SU-DHL-6 (cell line): ENCODE measurements at regions not wholly inside any gene's neighbourhood (a gene's known extent, or its start where the extent isn't known, plus 50 kb on each side); places are given as distances from the start of the nearest gene placed in this dataset.

ENCODE experiments used
- H2AFZ ChIP-seq: fragments of 200-600 bp; sonication (generic); 2 replicates; pipeline ENCODE4 v1.6.1; 2014; ENCODE audit warnings: low read depth, mild to moderate bottlenecking, moderate library complexity, mixed read lengths, antibody characterized with exemption, low read length; ENCODE audit not compliant: severe bottlenecking
- H3F3A ChIP-seq: fragments of 200-600 bp; shearing (Covaris generic); 2 replicates; pipeline ENCODE4 v1.6.0; 2016; ENCODE audit warnings: antibody characterized with exemption, mild to moderate bottlenecking; ENCODE audit not compliant: insufficient read depth
- H3K27ac ChIP-seq: fragments of 200-600 bp; sonication (generic); 2 replicates; pipeline ENCODE4 v1.5.1; 2016; ENCODE audit warnings: low read depth, mild to moderate bottlenecking, low read length, moderate library complexity, mixed read lengths
- H3K27me3 ChIP-seq: fragments of 200-600 bp; sonication (generic), shearing (Covaris generic); 2 replicates; pipeline ENCODE4 v1.6.0; 2014; ENCODE audit warnings: mild to moderate bottlenecking, low read length
- H3K36me3 ChIP-seq: fragments of 200-600 bp; sonication (generic); 2 replicates; pipeline ENCODE4 v1.6.1; 2014; ENCODE audit warnings: mild to moderate bottlenecking, low read length, mixed read lengths
- H3K4me2 ChIP-seq: fragments of 300-600, 200-600 bp; shearing (Covaris generic), sonication (generic); 2 replicates; pipeline ENCODE4 v1.6.0; 2014; ENCODE audit warnings: low read length, low read depth, mild to moderate bottlenecking; ENCODE audit not compliant: poor library complexity, severe bottlenecking
- H3K4me3 ChIP-seq: fragments of 200-600 bp; sonication (generic); 2 replicates; pipeline ENCODE4 v1.5.1; 2014; ENCODE audit warnings: antibody characterized with exemption, low read length, mild to moderate bottlenecking, mixed read lengths; ENCODE audit not compliant: insufficient read depth, poor library complexity, severe bottlenecking
- H3K79me2 ChIP-seq: fragments of 200-600 bp; sonication (generic); 2 replicates; pipeline ENCODE4 v1.6.1; 2014; ENCODE audit warnings: mild to moderate bottlenecking, low read length, moderate library complexity; ENCODE audit not compliant: insufficient read depth
- H3K9ac ChIP-seq: fragments of 200-600 bp; sonication (generic); 2 replicates; pipeline ENCODE4 v1.7.0; 2014; ENCODE audit warnings: mild to moderate bottlenecking, low read length
- H3K9me2 ChIP-seq: fragments of 200-600 bp; sonication (generic); replicated peaks from 2 replicates; pipeline ENCODE4 v1.6.1; 2014; ENCODE audit warnings: low read length; ENCODE audit not compliant: insufficient read depth
- H3K9me3 ChIP-seq: fragments of 200-600 bp; sonication (generic); 2 replicates; pipeline ENCODE4 v1.6.1; 2014; ENCODE audit warnings: low read length, mixed read lengths; ENCODE audit not compliant: insufficient read depth
- H4K20me1 ChIP-seq: fragments of 200-600 bp; sonication (generic); 2 replicates; pipeline ENCODE4 v1.6.1; 2014; ENCODE audit warnings: low read depth, mild to moderate bottlenecking, antibody characterized with exemption, low read length, moderate library complexity, mixed read lengths
- CTCF ChIP-seq: fragments of 200-600 bp; sonication (generic); IDR thresholded peaks from one replicate; pipeline ENCODE4 v1.5.1; 2017; ENCODE audit warnings: antibody characterized with exemption, mild to moderate bottlenecking, low read length, moderate library complexity; ENCODE audit not compliant: insufficient read depth, poor library complexity, severe bottlenecking
- EZH2phosphoT487 ChIP-seq: fragments of 200-600 bp; sonication (generic), shearing (Covaris generic); conservative IDR thresholded peaks from 2 replicates; pipeline ENCODE4 v1.6.1; 2018; ENCODE audit warnings: mild to moderate bottlenecking, antibody characterized with exemption, low read length, moderate library complexity, mixed read lengths

- Histone ChIP-seq H3K9ac (no peak overlapping the region), H3K79me2 (no peaks in the 10 kb centered on the region), H3K9me3 (no peaks in the 10 kb centered on the region), H3K9me2 (no peaks in the 10 kb centered on the region), H3K27me3 (no peaks in the 10 kb centered on the region), H3K36me3 (no peaks in the 10 kb centered on the region), H3K4me2 (no peak overlapping the region), H3K27ac (no peak overlapping the region), H3F3A (no peaks in the 10 kb centered on the region), H4K20me1 (no peaks in the 10 kb centered on the region), H3K4me3 (no peak overlapping the region), H2AFZ (no peak overlapping the region)
- TF ChIP-seq EZH2phosphoT487 (no peak), CTCF (no peak)
These were observed 150.2 kb upstream of the GSE1 start for GRCh38 chr16:85462714-85463611.

GRCh38 chr16:85463672-85464382, 149.3 kb upstream of the GSE1 start:
- Histone ChIP-seq H3F3A (no peaks in the 10 kb centered on the region), H3K9me3 (no peaks in the 10 kb centered on the region), H3K4me3 (no peak overlapping the region), H3K79me2 (no peaks in the 10 kb centered on the region), H3K9me2 (no peaks in the 10 kb centered on the region), H3K27ac (no peak overlapping the region), H3K4me2 (no peak overlapping the region), H4K20me1 (no peaks in the 10 kb centered on the region), H3K27me3 (no peaks in the 10 kb centered on the region), H3K9ac (no peak overlapping the region), H2AFZ (no peak overlapping the region), H3K36me3 (no peaks in the 10 kb centered on the region)
- TF ChIP-seq CTCF, result no peak
- no peak for TF ChIP-seq EZH2phosphoT487

GRCh38 chr16:85464383-85465305, 148.5 kb upstream of the GSE1 start:
- Histone ChIP-seq H3K27me3 (no peaks in the 10 kb centered on the region), H3K4me2 (no peak overlapping the region), H3K27ac (no peak overlapping the region), H3K9me3 (no peaks in the 10 kb centered on the region), H3K36me3 (no peaks in the 10 kb centered on the region), H4K20me1 (no peaks in the 10 kb centered on the region), H3K9ac (no peak overlapping the region), H3K79me2 (no peaks in the 10 kb centered on the region), H3K9me2 (no peaks in the 10 kb centered on the region), H3K4me3 (no peak overlapping the region), H2AFZ (no peak overlapping the region), H3F3A (no peaks in the 10 kb centered on the region)
- TF ChIP-seq EZH2phosphoT487 (no peak), CTCF (no peak)
